Mucosa of descending colon (tissue), 3 donors: ENCODE measurements at regions not wholly inside any gene's neighbourhood (a gene's known extent, or its start where the extent isn't known, plus 50 kb on each side); places are given as distances from the start of the nearest gene placed in this dataset.

Experiments
- ATAC-seq: fragments of 200-7000 bp; cut with Tn5 transposase; one replicate; pipeline ENCODE4 v1.9.1; 2020; ENCODE audit warnings: mild to moderate bottlenecking, moderate library complexity
- DNase-seq, 3 donors: peaks; one replicate each; pipeline ENCODE4 v3.0.0-alpha.2; 2020
- H3K36me3 ChIP-seq: fragments of 200-600 bp; one replicate; pipeline ENCODE4 v1.8.0; 2021; ENCODE audit warnings: low read depth, mild to moderate bottlenecking
- H3K4me1 ChIP-seq: fragments of 200-600 bp; one replicate; pipeline ENCODE4 v1.8.0; 2021; ENCODE audit warnings: low read depth, mild to moderate bottlenecking
- H3K4me3 ChIP-seq: fragments of 200-600 bp; one replicate; pipeline ENCODE4 v1.8.0; 2021; ENCODE audit warnings: mild to moderate bottlenecking
- H3K9me3 ChIP-seq: fragments of 200-600 bp; one replicate; pipeline ENCODE4 v1.8.0; 2021; ENCODE audit warnings: mild to moderate bottlenecking
- CTCF ChIP-seq: fragments of 200-600 bp; IDR thresholded peaks from one replicate; pipeline ENCODE4 v1.8.0; 2022; ENCODE audit warnings: antibody characterized with exemption, mild to moderate bottlenecking
- intact Hi-C, 2 donors: fragments of 100-400 bp; cut with DNase I in 1 of 2; cut with micrococcal nuclease in 1 of 2; formaldehyde crosslinking; loops; one replicate each; pipeline versions ENCODE4 v1.11.0 to v1.11.1; 2022; cut with DNase I, micrococcal nuclease
- donor health status: DM: no; HTN: no; CAD: no; lungs with moderate emphysema.
- donor health status: DM: no; HTN: no; CAD: no.
- donor health status: DM: no; HTN: yes; CAD: no.

GRCh38 chr16:80404847-80405246 is 135.9 kb upstream of the DYNLRB2 start:
- no peaks in the 10 kb centered on the region for H3K9me3 ChIP-seq
- H3K36me3 ChIP-seq, result no peaks in the 10 kb centered on the region
- DNase-seq, result no peak
- intact Hi-C loops, result no loop called here
- TF ChIP-seq CTCF, result no peak
- H3K4me3 ChIP-seq, result no peak overlapping the region
- ATAC-seq, result no peak
- H3K4me1 ChIP-seq, result no peaks in the 10 kb centered on the region

- Histone ChIP-seq H3K4me1 (no peaks in the 10 kb centered on the region), H3K9me3 (no peaks in the 10 kb centered on the region), H3K4me3 (no peak overlapping the region), H3K36me3 (no peaks in the 10 kb centered on the region)
- DNase-seq (no peak), ATAC-seq (no peak)
- TF ChIP-seq CTCF, result no peak
- intact Hi-C loops, result no loop called here
Observed at GRCh38 chr16:80403894-80404293, 136.9 kb upstream of the DYNLRB2 start.

GRCh38 chr16:80390871-80391489 is 149.8 kb upstream of the DYNLRB2 start:
- Histone ChIP-seq H3K9me3 (no peaks in the 10 kb centered on the region), H3K36me3 (no peaks in the 10 kb centered on the region), H3K4me1 (no peaks in the 10 kb centered on the region), H3K4me3 (no peak overlapping the region)
- DNase-seq (no peak), ATAC-seq (no peak)
- TF ChIP-seq CTCF, result no peak
- intact Hi-C loops, result no loop called here

GRCh38 chr16:80390046-80390445 is 150.7 kb upstream of the DYNLRB2 start:
- H3K36me3 ChIP-seq, result no peaks in the 10 kb centered on the region
- no peaks in the 10 kb centered on the region for H3K9me3 ChIP-seq
- no peaks in the 10 kb centered on the region for H3K4me1 ChIP-seq
- no peak overlapping the region for H3K4me3 ChIP-seq
- DNase-seq (no peak), ATAC-seq (no peak)
- intact Hi-C loops, result no loop called here
- TF ChIP-seq CTCF, result no peak

- no peak for TF ChIP-seq CTCF
- no peaks in the 10 kb centered on the region for H3K4me1 ChIP-seq
- intact Hi-C loops, result no loop called here
Observed at GRCh38 chr16:80389338-80389737, 151.5 kb upstream of the DYNLRB2 start.

GRCh38 chr16:80387318-80387921 is 153.4 kb upstream of the DYNLRB2 start:
- Histone ChIP-seq H3K4me3 (no peak overlapping the region), H3K9me3 (no peaks in the 10 kb centered on the region), H3K36me3 (no peaks in the 10 kb centered on the region), H3K4me1 (no peaks in the 10 kb centered on the region)
- TF ChIP-seq CTCF, result no peak
- DNase-seq (no peak), ATAC-seq (no peak)
- intact Hi-C loops, result no loop called here

More at GRCh38 chr16:80389338-80389737, 151.5 kb upstream of the DYNLRB2 start:
- Histone ChIP-seq H3K36me3 (no peaks in the 10 kb centered on the region), H3K4me3 (no peak overlapping the region), H3K9me3 (no peaks in the 10 kb centered on the region)
- ATAC-seq, result no peak
- no peak for DNase-seq
